C4-2B (cell line): ENCODE measurements at regions not wholly inside any gene's neighbourhood (a gene's known extent, or its start where the extent isn't known, plus 50 kb on each side); places are given as distances from the start of the nearest gene placed in this dataset.

Experiments
- ZFX ChIP-seq: fragments of 450-650 bp; IDR thresholded peaks from 2 replicates; pipeline ENCODE4 v1.6.1; 2017
- TF ChIP-seq, protein P1 (sequence below): fragments of 450-650 bp; conservative IDR thresholded peaks from 2 replicates; pipeline ENCODE4 v1.5.1; 2017; ENCODE audit warnings: mild to moderate bottlenecking

DNA sequence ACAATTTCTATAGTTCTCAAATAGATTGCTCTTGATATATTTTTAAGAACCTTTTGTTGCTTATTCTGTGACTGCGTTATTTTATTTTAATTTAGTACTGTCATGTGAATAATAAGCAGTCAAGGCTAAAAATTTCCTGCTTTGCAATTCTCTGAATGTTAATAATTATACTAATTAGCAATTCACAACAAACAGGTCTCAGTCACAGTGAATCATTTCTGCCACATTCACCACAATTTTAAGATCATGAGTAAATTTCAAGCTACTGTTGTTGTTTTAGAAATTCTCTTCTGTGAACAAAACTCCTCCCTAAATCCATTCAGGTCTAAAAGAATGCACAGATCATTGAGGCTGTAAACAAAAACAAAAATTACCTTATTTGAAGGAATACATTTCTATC, 339.6 kb upstream of the DPYD start:
- TF ChIP-seq, protein P1, sequence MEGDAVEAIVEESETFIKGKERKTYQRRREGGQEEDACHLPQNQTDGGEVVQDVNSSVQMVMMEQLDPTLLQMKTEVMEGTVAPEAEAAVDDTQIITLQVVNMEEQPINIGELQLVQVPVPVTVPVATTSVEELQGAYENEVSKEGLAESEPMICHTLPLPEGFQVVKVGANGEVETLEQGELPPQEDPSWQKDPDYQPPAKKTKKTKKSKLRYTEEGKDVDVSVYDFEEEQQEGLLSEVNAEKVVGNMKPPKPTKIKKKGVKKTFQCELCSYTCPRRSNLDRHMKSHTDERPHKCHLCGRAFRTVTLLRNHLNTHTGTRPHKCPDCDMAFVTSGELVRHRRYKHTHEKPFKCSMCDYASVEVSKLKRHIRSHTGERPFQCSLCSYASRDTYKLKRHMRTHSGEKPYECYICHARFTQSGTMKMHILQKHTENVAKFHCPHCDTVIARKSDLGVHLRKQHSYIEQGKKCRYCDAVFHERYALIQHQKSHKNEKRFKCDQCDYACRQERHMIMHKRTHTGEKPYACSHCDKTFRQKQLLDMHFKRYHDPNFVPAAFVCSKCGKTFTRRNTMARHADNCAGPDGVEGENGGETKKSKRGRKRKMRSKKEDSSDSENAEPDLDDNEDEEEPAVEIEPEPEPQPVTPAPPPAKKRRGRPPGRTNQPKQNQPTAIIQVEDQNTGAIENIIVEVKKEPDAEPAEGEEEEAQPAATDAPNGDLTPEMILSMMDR: no peak
- TF ChIP-seq ZFX: no peak
